CD4-positive, alpha-beta T cell (primary cell): ENCODE measurements at regions not wholly inside any gene's neighbourhood (a gene's known extent, or its start where the extent isn't known, plus 50 kb on each side); places are given as distances from the start of the nearest gene placed in this dataset.
"Not testable (repeated sequence)": the region's sequence is repeated elsewhere in the genome, so short reads cannot be mapped to it uniquely, and the experiment has no call there.

Experiments
- ATAC-seq: fragments of 200-7000 bp; cut with Tn5 transposase; one replicate; pipeline ENCODE4 v1.10.0; 2022; ENCODE audit warnings: mild to moderate bottlenecking; ENCODE audit not compliant: poor library complexity
- CTCF ChIA-PET: fragments of 350-600 bp; sonication (Branson Sonifier 250); formaldehyde crosslinking; loops from one replicate; lab custom pipeline; 2021; ENCODE audit warnings: antibody characterized with exemption, inconsistent platforms; lab: Charles Lee
- POLR2A ChIA-PET: fragments of 350-600 bp; sonication (Branson Sonifier 250); formaldehyde crosslinking; loops from one replicate; lab custom pipeline; 2021; ENCODE audit warnings: antibody characterized with exemption, inconsistent platforms; lab: Charles Lee
- DNase-seq, 14 experiments: peaks; one replicate each; pipeline ENCODE4 v3.0.0-alpha.2; 2013 to 2020; ENCODE audit warnings: mixed read lengths in 2 of 14
- H3K27ac ChIP-seq, 2 donors: one replicate each; pipeline versions ENCODE4 v1.5.1 to v1.7.0; 2013; ENCODE audit warnings: low read length in 2 of 2, low read depth in 1 of 2, mild to moderate bottlenecking in 1 of 2
- H3K27me3 ChIP-seq, 2 experiments: 1 replicate in 1 of 2; 2 replicates in 1 of 2; pipeline versions ENCODE4 v1.6.1 to v1.7.0; 2013; ENCODE audit warnings: low read length in 2 of 2, control low read depth in 1 of 2, mild to moderate bottlenecking in 1 of 2, moderate library complexity in 1 of 2; ENCODE audit not compliant: insufficient read depth in 2 of 2, control insufficient read depth in 1 of 2
- H3K36me3 ChIP-seq: one replicate; pipeline ENCODE4 v1.6.1; 2013; ENCODE audit warnings: low read length, control low read depth; ENCODE audit not compliant: insufficient read depth
- H3K4me1 ChIP-seq: one replicate; pipeline ENCODE4 v1.6.1; 2013; ENCODE audit warnings: low read length, control low read depth; ENCODE audit not compliant: insufficient read depth
- H3K4me3 ChIP-seq: one replicate; pipeline ENCODE4 v1.5.1; 2013; ENCODE audit warnings: mild to moderate bottlenecking, low read length, moderate library complexity
- H3K9me3 ChIP-seq, 2 experiments: 1 replicate in 1 of 2; 2 replicates in 1 of 2; pipeline versions ENCODE4 v1.6.1 to v1.7.0; 2013; ENCODE audit warnings: low read length in 2 of 2, mild to moderate bottlenecking in 2 of 2, control low read depth in 1 of 2, moderate library complexity in 1 of 2; ENCODE audit not compliant: control insufficient read depth in 1 of 2, insufficient read depth in 1 of 2
- H3K27ac Mint-ChIP-seq: one replicate; pipeline ENCODE4 v1.8.0; 2020; ENCODE audit warnings: mixed read lengths
- H3K27me3 Mint-ChIP-seq: one replicate; pipeline ENCODE4 v1.8.0; 2021; ENCODE audit warnings: mixed read lengths
- H3K36me3 Mint-ChIP-seq: one replicate; pipeline ENCODE4 v1.8.0; 2021; ENCODE audit warnings: low read depth, mixed read lengths
- H3K4me1 Mint-ChIP-seq: one replicate; pipeline ENCODE4 v1.8.0; 2021; ENCODE audit warnings: low read depth, mixed read lengths
- H3K4me3 Mint-ChIP-seq: one replicate; pipeline ENCODE4 v1.8.0; 2020; ENCODE audit warnings: mild to moderate bottlenecking, mixed read lengths
- H3K9me3 Mint-ChIP-seq: one replicate; pipeline ENCODE4 v1.8.0; 2020; ENCODE audit warnings: mixed read lengths
- CTCF ChIP-seq: fragments of 200-600 bp; IDR thresholded peaks from one replicate; pipeline ENCODE4 v1.8.0; 2022; ENCODE audit warnings: antibody characterized with exemption, mild to moderate bottlenecking
- intact Hi-C, 2 experiments: fragments of 100-400 bp; cut with DNase I in 1 of 2; cut with micrococcal nuclease in 1 of 2; formaldehyde crosslinking; loops; one replicate each; pipeline versions ENCODE4 v1.15.1 to v1.9.0; 2023 to 2025; cut with DNase I, micrococcal nuclease

DNA sequence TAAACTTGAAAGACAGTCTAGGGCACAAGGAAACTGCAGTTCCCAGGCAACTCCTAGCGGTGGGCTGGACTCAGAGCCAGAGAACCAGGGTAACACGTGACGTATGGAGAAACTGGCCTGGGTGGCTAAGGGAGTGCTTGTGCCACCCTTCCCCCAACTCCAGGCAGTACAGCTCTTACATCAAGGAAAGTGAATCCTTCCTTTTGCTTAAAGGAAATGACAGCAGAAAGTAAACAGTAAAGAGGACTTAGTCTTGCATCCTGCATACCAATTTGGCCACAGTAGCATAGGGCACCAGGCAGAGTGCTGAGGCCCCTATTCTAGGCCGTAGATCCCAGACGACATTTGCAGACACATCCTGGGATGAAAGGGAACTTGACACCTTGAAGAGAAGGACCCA lies 322.8 kb downstream of the CD109 start:
- Histone ChIP-seq H3K27me3 (no peaks in the 10 kb centered on the region), H3K27ac (no peak overlapping the region), H3K4me1 (no peaks in the 10 kb centered on the region), H3K4me3 (no peak overlapping the region), H3K9me3 (peaks cover 0 to 7% of the 10 kb centered on the region in 2 experiments), H3K36me3 (no peaks in the 10 kb centered on the region)
- H3K27ac Mint-ChIP-seq = no peak overlapping the region
- H3K4me3 Mint-ChIP-seq = no peak overlapping the region
- ChIA-PET POLR2A (no interaction called here), CTCF (no interaction called here)
- no peaks in the 10 kb centered on the region for H3K36me3 Mint-ChIP-seq
- no peak for ATAC-seq
- no peaks in the 10 kb centered on the region for H3K4me1 Mint-ChIP-seq
- intact Hi-C loops = no loop called here
- DNase-seq = no peak
- H3K9me3 Mint-ChIP-seq = peaks cover 15% of the 10 kb centered on the region
- H3K27me3 Mint-ChIP-seq = no peaks in the 10 kb centered on the region
- no peak for TF ChIP-seq CTCF

- ATAC-seq (no peak), DNase-seq (no peak)
- no peak overlapping the region for H3K4me3 Mint-ChIP-seq
- no peaks in the 10 kb centered on the region for H3K36me3 Mint-ChIP-seq
- Histone ChIP-seq H3K4me1 (no peaks in the 10 kb centered on the region), H3K9me3 (peaks cover 0 to 13% of the 10 kb centered on the region in 2 experiments), H3K4me3 (no peak overlapping the region), H3K27me3 (no peaks in the 10 kb centered on the region), H3K27ac (no peak overlapping the region), H3K36me3 (no peaks in the 10 kb centered on the region)
- H3K9me3 Mint-ChIP-seq = peaks cover 12% of the 10 kb centered on the region
- CTCF ChIA-PET = no interaction called here
- intact Hi-C loops = no loop called here
- H3K27me3 Mint-ChIP-seq = no peaks in the 10 kb centered on the region
- no peak overlapping the region for H3K27ac Mint-ChIP-seq
- no peak for TF ChIP-seq CTCF
- H3K4me1 Mint-ChIP-seq = no peaks in the 10 kb centered on the region
- POLR2A ChIA-PET = no interaction called here
Observed at GRCh38 chr6:74015427-74015826, 319.4 kb downstream of the CD109 start.

DNA sequence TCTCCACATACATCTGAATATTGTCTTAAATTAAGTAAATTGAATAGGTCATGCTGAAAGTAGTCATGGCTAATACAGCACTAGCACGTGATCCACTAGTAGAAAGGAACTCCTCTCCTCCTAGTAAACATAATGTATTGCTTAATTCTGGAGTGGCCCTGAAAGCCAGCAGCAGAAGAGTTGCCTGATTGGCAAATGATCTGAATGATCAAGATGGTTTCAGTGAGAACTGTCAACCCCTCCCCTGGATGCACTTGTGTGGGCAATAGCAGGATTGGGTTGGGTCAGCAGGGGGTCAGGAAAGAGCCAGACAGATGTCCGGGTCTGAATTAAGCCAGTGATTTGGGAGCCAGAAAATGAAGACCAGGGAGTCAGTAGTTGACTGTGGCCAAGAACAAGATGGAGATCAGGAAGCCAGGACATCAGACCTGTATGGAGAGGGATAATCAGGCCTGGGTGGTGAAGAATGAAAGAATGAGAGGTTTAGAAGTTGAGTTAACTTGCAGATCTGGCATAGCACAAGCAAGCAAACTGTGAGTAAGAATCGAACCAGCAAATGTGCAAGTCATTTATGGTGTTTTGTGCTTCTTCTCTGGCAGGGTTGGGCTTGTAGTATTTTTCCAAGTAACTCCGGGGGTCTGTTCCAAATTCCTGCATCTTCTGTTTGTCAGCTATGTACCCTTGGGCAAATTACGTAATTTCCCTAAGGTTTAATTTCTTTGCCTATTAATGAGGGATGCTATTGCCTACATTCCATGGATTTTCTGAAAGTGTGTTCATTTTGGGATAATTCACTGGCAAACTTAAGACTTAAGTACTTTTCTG lies 304.9 kb downstream of the CD109 start:
- H3K4me1 ChIP-seq = no peaks in the 10 kb centered on the region
- POLR2A ChIA-PET = no interaction called here
- CTCF ChIA-PET = no interaction called here

GRCh38 chr6:73990609-73991238 lies 294.7 kb downstream of the CD109 start:
- intact Hi-C loops, POLR2A ChIA-PET, H3K9me3 ChIP-seq, H3K4me1 ChIP-seq, H3K4me3 ChIP-seq, DNase-seq, H3K36me3 Mint-ChIP-seq, H3K9me3 Mint-ChIP-seq, H3K27ac Mint-ChIP-seq, H3K36me3 ChIP-seq, CTCF ChIA-PET, H3K27me3 Mint-ChIP-seq, H3K4me3 Mint-ChIP-seq, ATAC-seq, H3K27me3 ChIP-seq, H3K27ac ChIP-seq, H3K4me1 Mint-ChIP-seq: not testable (repeated sequence)

More for the DNA sequence above, 304.9 kb downstream of the CD109 start:
- no peak overlapping the region for H3K27ac Mint-ChIP-seq
- no peak overlapping the region for H3K4me3 ChIP-seq
- H3K36me3 Mint-ChIP-seq = no peaks in the 10 kb centered on the region
- no peaks in the 10 kb centered on the region for H3K9me3 ChIP-seq
- no peaks in the 10 kb centered on the region for H3K36me3 ChIP-seq
- intact Hi-C loops = no loop called here
- H3K4me1 Mint-ChIP-seq = no peaks in the 10 kb centered on the region
- H3K27me3 ChIP-seq = no peaks in the 10 kb centered on the region
- H3K27ac ChIP-seq = no peak overlapping the region
- no peak for TF ChIP-seq CTCF
- DNase-seq (no peak), ATAC-seq (no peak)
- peaks cover 3% of the 10 kb centered on the region for H3K9me3 Mint-ChIP-seq
- H3K4me3 Mint-ChIP-seq = no peak overlapping the region
- no peaks in the 10 kb centered on the region for H3K27me3 Mint-ChIP-seq
